Osteoblast (primary cell): ENCODE measurements at regions not wholly inside any gene's neighbourhood (a gene's known extent, or its start where the extent isn't known, plus 50 kb on each side); places are given as distances from the start of the nearest gene placed in this dataset.

Source experiments
- DNase-seq: peaks from one replicate; pipeline ENCODE4 v3.0.0; 2011; ENCODE audit warnings: low spot score, mixed read lengths; ENCODE audit not compliant: insufficient read length; ENCODE audit errors: missing footprints
- H2AFZ ChIP-seq: 2 replicates; pipeline ENCODE4 v1.6.0; 2011; ENCODE audit warnings: mild to moderate bottlenecking, low read length
- H3K27ac ChIP-seq: 2 replicates; pipeline ENCODE4 v1.5.1; 2011; ENCODE audit warnings: mild to moderate bottlenecking, low read depth, low read length, moderate library complexity
- H3K27me3 ChIP-seq: 2 replicates; pipeline ENCODE4 v1.6.0; 2012; ENCODE audit warnings: mild to moderate bottlenecking, control low read depth, inconsistent platforms, low read length, moderate library complexity; ENCODE audit not compliant: insufficient read depth
- H3K36me3 ChIP-seq: 2 replicates; pipeline ENCODE4 v1.5.1; 2011; ENCODE audit warnings: mild to moderate bottlenecking, low read length, control low read depth, moderate library complexity; ENCODE audit not compliant: insufficient read depth
- H3K4me1 ChIP-seq: 2 replicates; pipeline ENCODE4 v1.5.1; 2011; ENCODE audit warnings: mild to moderate bottlenecking, low read length, control low read depth, moderate library complexity; ENCODE audit not compliant: insufficient read depth
- H3K4me2 ChIP-seq: 2 replicates; pipeline ENCODE4 v1.6.0; 2011; ENCODE audit warnings: mild to moderate bottlenecking, low read length; ENCODE audit not compliant: insufficient read depth
- H3K4me3 ChIP-seq: fragments of 200-600 bp; sonication (generic); 3 replicates; pipeline ENCODE4 v1.5.1; 2012; ENCODE audit warnings: mild to moderate bottlenecking, low read length, inconsistent platforms; ENCODE audit not compliant: insufficient read depth
- H3K79me2 ChIP-seq: 2 replicates; pipeline ENCODE4 v1.6.0; 2012; ENCODE audit warnings: mild to moderate bottlenecking, low read length, control low read depth, inconsistent platforms; ENCODE audit not compliant: insufficient read depth
- H3K9me3 ChIP-seq: 2 replicates; pipeline ENCODE4 v1.5.1; 2011; ENCODE audit warnings: low read depth, low read length, control low read depth
- H4K20me1 ChIP-seq: 2 replicates; pipeline ENCODE4 v1.6.0; 2012; ENCODE audit warnings: mild to moderate bottlenecking, low read length, control low read depth; ENCODE audit not compliant: insufficient read depth
- CTCF ChIP-seq: IDR thresholded peaks from 2 replicates; pipeline ENCODE4 v1.5.1; 2011; ENCODE audit warnings: mild to moderate bottlenecking, low read depth, low read length, moderate library complexity; ENCODE audit errors: extremely low read depth

- no peaks in the 10 kb centered on the region for H3K27me3 ChIP-seq
- no peak for DNase-seq
- no peak for TF ChIP-seq CTCF
- no peak overlapping the region for H2AFZ ChIP-seq
- no peaks in the 10 kb centered on the region for H4K20me1 ChIP-seq
- no peak overlapping the region for H3K4me2 ChIP-seq
- no peak overlapping the region for H3K4me3 ChIP-seq
- no peaks in the 10 kb centered on the region for H3K79me2 ChIP-seq
- H3K36me3 ChIP-seq = no peaks in the 10 kb centered on the region
- no peaks in the 10 kb centered on the region for H3K9me3 ChIP-seq
- H3K4me1 ChIP-seq = peaks cover 8% of the 10 kb centered on the region
- no peak overlapping the region for H3K27ac ChIP-seq
Observed at GRCh38 chr13:44834404-44834803, 154.9 kb downstream of the NUFIP1 start.

GRCh38 chr13:44833626-44834025 lies 155.6 kb downstream of the NUFIP1 start:
- no peak overlapping the region for H3K4me3 ChIP-seq
- peaks cover 8% of the 10 kb centered on the region for H3K4me1 ChIP-seq
- H3K36me3 ChIP-seq = no peaks in the 10 kb centered on the region
- H3K27me3 ChIP-seq = no peaks in the 10 kb centered on the region
- no peaks in the 10 kb centered on the region for H3K9me3 ChIP-seq
- TF ChIP-seq CTCF = no peak
- H4K20me1 ChIP-seq = no peaks in the 10 kb centered on the region
- no peaks in the 10 kb centered on the region for H3K79me2 ChIP-seq
- no peak overlapping the region for H3K27ac ChIP-seq
- H3K4me2 ChIP-seq = no peak overlapping the region
- no peak for DNase-seq
- H2AFZ ChIP-seq = no peak overlapping the region

GRCh38 chr13:44833139-44833538 lies 156.1 kb downstream of the NUFIP1 start:
- H3K4me3 ChIP-seq = no peak overlapping the region
- H3K4me2 ChIP-seq = no peak overlapping the region
- H3K27me3 ChIP-seq = no peaks in the 10 kb centered on the region
- H3K9me3 ChIP-seq = no peaks in the 10 kb centered on the region
- DNase-seq = no peak
- no peak for TF ChIP-seq CTCF
- H3K4me1 ChIP-seq = peaks cover 8% of the 10 kb centered on the region
- no peak overlapping the region for H2AFZ ChIP-seq
- no peaks in the 10 kb centered on the region for H4K20me1 ChIP-seq
- H3K79me2 ChIP-seq = no peaks in the 10 kb centered on the region
- no peaks in the 10 kb centered on the region for H3K36me3 ChIP-seq
- no peak overlapping the region for H3K27ac ChIP-seq

GRCh38 chr13:44826591-44827350 lies 162.5 kb downstream of the NUFIP1 start:
- H2AFZ ChIP-seq = no peak overlapping the region
- DNase-seq = no peak
- no peaks in the 10 kb centered on the region for H3K36me3 ChIP-seq
- H3K4me2 ChIP-seq = no peak overlapping the region
- no peak overlapping the region for H3K27ac ChIP-seq
- no peaks in the 10 kb centered on the region for H3K79me2 ChIP-seq
- no peak overlapping the region for H3K4me3 ChIP-seq
- H4K20me1 ChIP-seq = no peaks in the 10 kb centered on the region
- no peak for TF ChIP-seq CTCF
- no peaks in the 10 kb centered on the region for H3K9me3 ChIP-seq
- no peaks in the 10 kb centered on the region for H3K27me3 ChIP-seq
- no peaks in the 10 kb centered on the region for H3K4me1 ChIP-seq
